ENCODE measurements at regions not wholly inside any gene's neighbourhood (a gene's known extent, or its start where the extent isn't known, plus 50 kb on each side); places are given as distances from the start of the nearest gene placed in this dataset.
"Not testable (repeated sequence)": the region's sequence is repeated elsewhere in the genome, so short reads cannot be mapped to it uniquely, and the experiment has no call there.

- DNase-seq, result not testable (repeated sequence)
These were observed 643.6 kb downstream of the PLOD2 start for GRCh38 chr3:145517416-145517815.

DNA sequence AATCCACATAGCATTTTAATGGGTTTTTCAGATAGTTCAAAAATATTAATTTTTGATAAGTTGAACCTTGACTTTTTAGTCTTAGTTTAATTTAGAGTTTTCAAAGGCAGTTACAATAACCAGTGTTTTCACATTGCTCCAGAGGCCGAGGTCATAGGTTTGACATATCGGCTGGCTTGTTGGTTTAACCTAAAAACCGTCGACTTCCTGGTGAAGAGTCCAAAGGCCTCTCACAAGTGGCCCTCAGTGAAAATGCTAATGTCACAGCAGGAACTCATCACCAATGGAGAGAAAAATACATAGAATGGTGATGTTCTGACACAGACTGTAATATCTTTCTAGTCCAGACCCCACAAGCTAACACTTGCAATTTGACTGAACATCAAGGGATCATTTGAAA is 642.3 kb downstream of the PLOD2 start:
- DNase-seq, result no peak

GRCh38 chr3:145519398-145520047 is 641.5 kb downstream of the PLOD2 start:
- DNase-seq, result no peak

DNA sequence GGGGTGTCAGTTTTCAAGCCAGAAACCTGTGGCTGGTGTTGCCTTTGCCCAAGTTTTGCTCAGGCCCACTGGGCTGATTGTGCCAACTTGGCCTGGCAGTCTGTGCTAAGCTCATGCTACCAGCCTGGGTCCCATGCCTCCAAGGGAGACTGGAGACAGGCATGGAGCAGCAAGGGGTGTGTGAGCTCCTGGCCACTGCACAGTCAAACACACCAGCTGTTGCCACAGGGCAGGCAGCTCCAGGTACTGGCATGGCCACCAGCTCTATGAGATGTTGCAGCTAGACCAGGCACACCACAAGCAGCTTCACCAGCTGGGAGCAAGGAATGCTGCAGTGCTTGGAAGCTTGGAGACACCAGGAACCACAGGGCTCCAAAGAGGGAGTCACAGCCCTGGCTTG is 638.8 kb downstream of the PLOD2 start:
- no peak for DNase-seq

DNA sequence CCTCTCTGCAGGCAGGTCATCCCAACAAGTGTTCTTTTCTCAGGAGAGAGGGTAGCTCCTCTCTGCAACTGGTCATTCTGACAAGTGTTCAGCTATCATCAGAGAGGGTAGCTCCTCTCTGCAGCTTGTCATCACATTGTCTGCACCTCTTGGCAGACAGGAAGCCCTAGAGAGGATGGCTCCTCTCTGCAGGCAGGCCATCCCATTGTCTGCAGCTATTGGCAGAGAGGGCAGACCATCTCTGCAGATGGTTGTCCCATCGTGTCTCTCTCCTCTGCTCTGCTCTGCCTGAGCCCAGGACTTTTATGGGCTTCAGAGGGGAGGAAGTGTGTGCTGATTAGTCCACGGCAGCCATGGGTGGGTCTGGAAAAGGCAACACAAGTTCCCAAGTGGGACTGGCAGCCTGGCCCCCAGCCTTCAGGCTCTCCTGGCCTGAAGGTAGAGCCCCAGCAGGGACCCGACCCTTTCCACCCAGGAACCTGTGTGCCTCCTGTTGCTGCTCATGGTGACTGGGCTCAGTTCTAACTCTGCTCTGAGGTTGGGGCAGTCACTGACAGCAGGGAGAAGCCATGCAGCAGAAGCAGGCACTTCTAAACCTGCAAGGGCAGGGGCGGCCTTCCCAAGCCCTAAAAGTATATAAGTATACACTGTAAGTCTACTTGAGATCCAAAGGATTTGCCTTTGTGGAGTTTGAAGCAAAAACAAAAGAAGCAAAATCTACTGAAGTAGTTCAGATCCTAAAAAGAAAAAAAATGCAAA is 637.9 kb downstream of the PLOD2 start:
- DNase-seq, result no peak

DNA sequence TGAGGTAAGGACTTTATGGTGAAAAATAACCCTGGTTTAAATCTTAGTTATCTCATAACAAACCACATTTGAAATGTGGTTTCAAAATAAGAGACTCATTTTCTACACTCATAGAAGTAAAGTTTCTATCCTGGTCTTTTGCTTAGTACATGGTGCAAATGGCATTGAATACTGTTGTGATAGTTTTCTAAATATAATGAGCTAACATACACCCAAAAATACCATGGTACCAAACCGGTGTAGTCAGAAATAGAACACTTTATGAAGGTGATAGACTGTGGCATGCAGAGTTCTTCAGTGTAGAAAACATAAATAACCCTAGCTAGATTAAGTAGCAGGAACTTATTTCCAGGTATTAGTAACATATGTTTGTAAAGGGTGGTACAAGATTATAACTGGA is 629.4 kb downstream of the PLOD2 start:
- no peak for DNase-seq

- DNase-seq, result no peak
These were observed 627.3 kb downstream of the PLOD2 start for GRCh38 chr3:145533696-145534095.

- DNase-seq, result no peak
These were observed 624.5 kb downstream of the PLOD2 start for GRCh38 chr3:145536461-145536860.

DNA sequence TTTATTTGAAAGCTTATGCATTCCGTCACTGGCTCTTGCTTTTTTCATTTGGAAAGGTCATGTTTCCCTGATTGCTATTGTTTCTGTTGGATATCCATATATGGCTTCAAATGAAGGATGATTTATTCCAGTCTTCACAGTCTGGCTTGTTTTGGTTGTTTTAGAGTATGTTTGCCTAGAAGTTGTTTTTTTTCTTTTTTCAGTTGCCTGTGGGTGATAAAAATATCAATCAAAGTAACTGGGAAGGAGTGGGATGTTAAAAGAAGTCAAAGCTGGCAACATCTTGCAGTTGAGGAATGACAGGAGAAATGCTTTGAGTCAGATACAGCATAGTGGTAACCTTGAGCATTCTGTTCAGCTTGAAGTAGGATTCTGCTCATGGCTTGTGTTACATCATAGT is 610.5 kb downstream of the PLOD2 start:
- DNase-seq, result no peak

- DNase-seq, result no peak
These were observed 603.6 kb downstream of the PLOD2 start for GRCh38 chr3:145557405-145557804.

DNA sequence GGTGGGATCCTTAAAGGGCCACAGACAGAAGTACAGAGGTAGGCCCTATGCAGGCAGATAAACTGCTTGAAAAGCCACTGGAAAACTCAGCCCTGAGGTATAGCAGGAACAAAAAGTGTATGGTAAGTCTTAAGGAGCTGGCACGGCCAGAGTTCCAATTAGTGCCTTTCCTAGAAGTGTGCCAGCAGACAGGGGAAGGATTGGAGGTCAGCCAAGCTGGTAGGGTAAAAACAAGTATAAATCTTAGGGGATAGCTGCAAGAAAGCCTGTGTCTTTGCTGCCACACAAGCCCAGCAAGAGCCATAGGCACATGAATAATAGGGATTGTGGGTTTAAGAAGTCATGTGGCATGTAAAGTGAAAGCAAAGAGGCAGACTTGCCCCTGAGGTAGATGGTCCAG is 582.5 kb downstream of the PLOD2 start:
- no peak for DNase-seq

DNA sequence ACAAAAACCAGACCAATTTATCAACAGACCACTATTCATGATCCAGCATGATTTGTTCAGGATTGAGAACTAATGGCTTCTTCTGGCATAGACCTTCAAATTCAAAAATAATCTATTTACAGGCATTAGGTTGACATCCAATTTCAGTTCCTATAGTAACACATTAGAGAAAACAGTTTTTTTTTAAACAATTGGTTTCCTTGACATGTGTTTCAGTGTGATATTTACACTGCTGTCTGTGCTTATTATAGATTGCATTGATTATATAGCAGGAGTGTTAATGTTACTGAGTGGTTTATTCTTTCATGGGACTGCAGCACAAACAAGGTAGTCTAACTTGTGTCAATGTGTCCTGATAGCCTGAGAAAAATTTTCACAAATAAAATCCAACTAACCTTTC is 579.3 kb downstream of the PLOD2 start:
- no peak for DNase-seq

GRCh38 chr3:145604851-145605250 is 556.1 kb downstream of the PLOD2 start:
- DNase-seq, result no peak

DNA sequence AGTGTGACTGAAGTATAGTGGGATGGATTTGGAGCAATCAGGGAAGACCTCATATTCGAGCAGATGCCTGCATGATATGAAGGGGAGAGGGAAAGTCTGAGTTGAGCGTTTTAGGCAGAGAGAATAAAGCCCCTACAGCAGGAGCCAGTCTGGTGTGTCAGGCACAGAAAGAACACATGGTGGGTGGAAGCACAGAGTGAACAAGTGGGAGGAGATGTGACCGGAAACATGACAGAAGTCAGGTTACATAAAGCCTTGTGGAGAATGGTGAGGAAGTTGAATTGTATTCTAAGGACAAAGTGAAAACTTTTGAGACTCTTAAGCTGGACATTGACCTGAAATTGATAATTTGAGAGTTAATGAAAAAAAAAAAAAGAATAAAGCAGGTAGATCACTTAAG is 541.0 kb downstream of the PLOD2 start:
- DNase-seq, result no peak

DNA sequence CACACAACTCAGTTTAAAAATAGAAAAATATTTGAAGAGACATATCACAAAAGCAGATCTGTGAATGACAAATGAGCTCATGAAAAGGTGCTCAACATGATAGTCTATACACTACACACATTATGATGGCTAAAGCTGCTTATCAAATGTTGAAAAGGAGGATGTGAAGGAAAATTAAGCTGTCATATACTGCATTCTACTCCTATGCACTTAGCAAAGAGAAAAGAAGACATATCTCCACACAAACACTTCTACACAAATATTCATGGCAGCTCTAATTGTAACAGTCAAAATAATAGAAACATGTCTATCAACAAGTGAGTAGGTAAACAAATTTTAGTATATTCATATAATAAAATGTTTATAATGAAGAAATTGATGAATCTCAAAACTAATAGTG is 540.5 kb downstream of the PLOD2 start:
- no peak for DNase-seq

GRCh38 chr3:145623349-145623748 is 537.6 kb downstream of the PLOD2 start:
- DNase-seq, result no peak

DNA sequence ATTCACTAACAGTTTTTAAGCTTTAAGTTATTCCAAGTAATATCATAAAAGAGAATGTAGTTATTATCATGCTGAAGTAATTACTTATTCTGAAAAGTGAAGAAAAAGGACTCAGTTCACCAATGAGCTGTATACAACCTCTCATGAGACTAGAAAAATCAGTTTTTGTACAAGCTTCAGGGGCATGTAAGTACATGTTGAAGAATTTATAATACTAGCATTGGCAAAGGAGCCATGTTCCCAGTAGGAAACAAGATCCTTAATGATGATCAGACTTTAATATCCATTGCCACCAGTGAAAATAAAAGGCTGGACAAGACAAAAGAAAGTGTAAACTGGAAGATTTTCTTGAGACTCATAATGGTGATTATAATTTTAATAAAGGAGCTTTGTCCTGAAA is 532.8 kb downstream of the PLOD2 start:
- no peak for DNase-seq

DNA sequence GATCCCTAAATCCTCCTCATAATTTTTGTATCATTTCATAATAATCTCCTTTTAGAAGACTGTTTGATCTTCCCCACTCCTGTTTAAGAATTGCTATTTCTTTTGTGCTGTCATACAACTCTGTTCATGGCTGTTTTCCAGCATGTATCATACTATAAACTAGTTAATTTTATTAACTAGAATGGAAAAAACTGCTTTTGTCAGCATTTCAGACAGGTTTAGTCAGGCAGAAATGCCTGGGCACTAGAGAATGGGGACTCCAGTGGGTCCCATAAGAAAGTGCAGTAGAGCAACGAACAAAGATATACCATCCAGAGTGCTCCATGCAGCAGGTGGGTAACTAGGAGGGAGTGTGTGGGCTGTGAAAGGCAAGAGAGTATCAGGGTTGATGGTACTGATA is 523.9 kb downstream of the PLOD2 start:
- no peak for DNase-seq

GRCh38 chr3:145639003-145639606 is 521.9 kb downstream of the PLOD2 start:
- no peak for DNase-seq

- no peak for DNase-seq
These were observed 521.1 kb downstream of the PLOD2 start for GRCh38 chr3:145639875-145640274.

- no peak for DNase-seq
These were observed 512.6 kb downstream of the PLOD2 start for GRCh38 chr3:145648396-145648795.

DNA sequence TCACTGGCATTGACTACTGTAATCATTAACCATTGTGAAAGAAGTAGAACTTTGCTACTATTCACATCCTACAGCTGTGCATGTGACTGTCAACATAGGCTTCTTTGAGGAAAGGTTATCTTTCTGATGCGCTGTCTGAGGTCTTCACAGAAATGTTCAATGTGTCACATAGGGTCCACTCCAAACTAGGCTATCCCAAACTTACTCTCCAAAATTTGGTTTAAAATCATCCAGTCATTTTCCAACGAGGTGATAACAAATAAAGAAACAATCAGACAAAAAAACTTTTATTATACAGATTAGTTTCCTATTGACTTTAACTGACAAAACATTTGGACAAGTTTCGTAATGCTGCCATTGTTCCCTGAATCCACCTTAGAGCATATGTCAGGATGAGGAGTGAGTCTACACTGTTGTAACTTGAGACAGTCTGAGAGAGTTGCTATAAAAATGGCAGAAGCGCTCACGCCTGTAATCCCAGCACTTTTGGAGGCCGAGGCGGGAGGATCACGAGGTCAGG is 511.6 kb downstream of the PLOD2 start:
- no peak for DNase-seq

- no peak for DNase-seq
These were observed 510.8 kb downstream of the PLOD2 start for GRCh38 chr3:145650170-145650569.

- DNase-seq, result no peak
These were observed 489.9 kb downstream of the PLOD2 start for GRCh38 chr3:145671121-145671520.
